HG03060 (cell line): ENCODE measurements at regions not wholly inside any gene's neighbourhood (a gene's known extent, or its start where the extent isn't known, plus 50 kb on each side); places are given as distances from the start of the nearest gene placed in this dataset.
"Not testable (repeated sequence)": the region's sequence is repeated elsewhere in the genome, so short reads cannot be mapped to it uniquely, and the experiment has no call there.

Experiments
- ATAC-seq: cut with Tn5 transposase; IDR thresholded peaks from one replicate; pipeline ENCODE4 v1.9.1; 2021; ENCODE audit warnings: low read depth, moderate number of reproducible peaks; ENCODE audit not compliant: unreplicated experiment

DNA sequence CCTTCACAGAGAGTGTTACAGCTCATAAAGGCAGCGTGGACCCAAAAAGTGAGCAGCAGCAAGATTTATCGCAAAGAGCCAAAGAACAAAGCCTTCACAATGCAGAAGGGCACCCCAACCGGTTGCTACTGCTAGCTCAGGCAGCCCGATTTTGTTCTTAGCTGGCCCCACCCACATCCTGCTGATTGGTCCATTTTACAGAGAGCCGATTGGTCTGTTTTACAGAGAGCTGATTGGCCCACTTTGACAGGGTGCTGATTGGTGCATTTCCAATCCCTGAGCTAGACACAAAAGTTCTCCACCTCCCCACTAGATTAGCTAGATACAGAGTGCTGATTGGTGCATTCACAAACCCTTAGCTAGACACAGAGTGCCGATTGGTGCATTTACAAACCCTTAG lies 50.1 kb upstream of the SOX14 start:
- not testable (repeated sequence) for ATAC-seq
